GM12891 (cell line): ENCODE measurements at regions not wholly inside any gene's neighbourhood (a gene's known extent, or its start where the extent isn't known, plus 50 kb on each side); places are given as distances from the start of the nearest gene placed in this dataset.

ENCODE experiments used
- PAX5 ChIP-seq: IDR thresholded peaks from 2 replicates; pipeline ENCODE4 v1.6.1; 2011; ENCODE audit warnings: low read length, moderate library complexity, mild to moderate bottlenecking; ENCODE audit not compliant: insufficient read depth, severe bottlenecking
- POLR2A ChIP-seq: IDR thresholded peaks from 2 replicates; pipeline ENCODE4 v1.6.1; 2011; ENCODE audit warnings: low read depth, low read length, control low read depth
- POLR2AphosphoS5 ChIP-seq: IDR thresholded peaks from 2 replicates; pipeline ENCODE4 v1.6.1; 2011; ENCODE audit warnings: low read depth, low read length, control low read depth
- SPI1 ChIP-seq: IDR thresholded peaks from 2 replicates; pipeline ENCODE4 v1.6.1; 2011; ENCODE audit warnings: low read depth, low read length, control low read depth
- TAF1 ChIP-seq: IDR thresholded peaks from 2 replicates; pipeline ENCODE4 v1.6.1; 2011; ENCODE audit warnings: low read depth, low read length, control low read depth

GRCh38 chrX:83658731-83659130, 150.6 kb downstream of the POU3F4 start:
- no peak for TF ChIP-seq POLR2A
- no peak for TF ChIP-seq TAF1
- TF ChIP-seq POLR2AphosphoS5, result no peak
- TF ChIP-seq SPI1, result no peak
- TF ChIP-seq PAX5, result no peak
